ENCODE measurements at regions not wholly inside any gene's neighbourhood (a gene's known extent, or its start where the extent isn't known, plus 50 kb on each side); places are given as distances from the start of the nearest gene placed in this dataset.

DNA sequence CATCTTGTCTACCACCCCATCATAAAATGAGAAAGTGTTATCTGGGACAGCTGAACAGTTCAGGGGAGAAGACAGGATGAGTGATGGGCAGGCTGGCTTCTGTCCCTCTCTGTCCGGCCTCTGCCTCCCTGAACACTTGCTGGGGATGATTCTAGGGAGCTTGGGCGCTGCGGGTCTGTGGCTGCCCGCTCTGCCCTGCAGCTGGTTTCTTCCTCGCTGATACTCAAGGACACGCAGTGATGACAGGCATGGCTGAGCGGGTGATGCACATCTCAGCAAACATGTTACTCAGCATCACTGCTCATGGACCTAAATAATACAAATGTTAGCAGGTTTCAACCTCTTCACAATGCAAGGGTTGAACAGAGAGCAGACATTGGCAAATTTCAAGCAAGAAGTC lies 161.1 kb downstream of the TMEM18 start:
- TF ChIP-seq, protein P1, sequence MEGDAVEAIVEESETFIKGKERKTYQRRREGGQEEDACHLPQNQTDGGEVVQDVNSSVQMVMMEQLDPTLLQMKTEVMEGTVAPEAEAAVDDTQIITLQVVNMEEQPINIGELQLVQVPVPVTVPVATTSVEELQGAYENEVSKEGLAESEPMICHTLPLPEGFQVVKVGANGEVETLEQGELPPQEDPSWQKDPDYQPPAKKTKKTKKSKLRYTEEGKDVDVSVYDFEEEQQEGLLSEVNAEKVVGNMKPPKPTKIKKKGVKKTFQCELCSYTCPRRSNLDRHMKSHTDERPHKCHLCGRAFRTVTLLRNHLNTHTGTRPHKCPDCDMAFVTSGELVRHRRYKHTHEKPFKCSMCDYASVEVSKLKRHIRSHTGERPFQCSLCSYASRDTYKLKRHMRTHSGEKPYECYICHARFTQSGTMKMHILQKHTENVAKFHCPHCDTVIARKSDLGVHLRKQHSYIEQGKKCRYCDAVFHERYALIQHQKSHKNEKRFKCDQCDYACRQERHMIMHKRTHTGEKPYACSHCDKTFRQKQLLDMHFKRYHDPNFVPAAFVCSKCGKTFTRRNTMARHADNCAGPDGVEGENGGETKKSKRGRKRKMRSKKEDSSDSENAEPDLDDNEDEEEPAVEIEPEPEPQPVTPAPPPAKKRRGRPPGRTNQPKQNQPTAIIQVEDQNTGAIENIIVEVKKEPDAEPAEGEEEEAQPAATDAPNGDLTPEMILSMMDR (IDR thresholded peaks at IDR 0.05): no peak
- TF ChIP-seq POLR2A (IDR thresholded peaks at IDR 0.05): no peak
- TF ChIP-seq EP300 (IDR thresholded peaks at IDR 0.05): no peak

Data from sigmoid colon (tissue), 4 donors.